H9 (cell line): ENCODE measurements at regions not wholly inside any gene's neighbourhood (a gene's known extent, or its start where the extent isn't known, plus 50 kb on each side); places are given as distances from the start of the nearest gene placed in this dataset.

ENCODE experiments used
- DNase-seq: peaks from one replicate; pipeline ENCODE4 v3.0.0-alpha.2; 2017
- H2AFZ ChIP-seq: one replicate; pipeline ENCODE4 v1.6.1; 2013; ENCODE audit warnings: mild to moderate bottlenecking, low read length, control low read depth, moderate library complexity
- H2AK5ac ChIP-seq: 2 replicates; pipeline ENCODE4 v1.6.1; 2013; ENCODE audit warnings: low read length, control low read depth, mixed read lengths; ENCODE audit not compliant: insufficient read length
- H2BK120ac ChIP-seq: one replicate; pipeline ENCODE4 v1.6.1; 2013; ENCODE audit warnings: low read depth, mild to moderate bottlenecking, low read length, control low read depth, inconsistent platforms; ENCODE audit not compliant: poor library complexity, severe bottlenecking
- H2BK12ac ChIP-seq: 2 replicates; pipeline ENCODE4 v1.6.1; 2013; ENCODE audit warnings: low read length, control low read depth, mixed read lengths, low read depth; ENCODE audit not compliant: insufficient read length
- H2BK15ac ChIP-seq: 2 replicates; pipeline ENCODE4 v1.6.1; 2013; ENCODE audit warnings: low read depth, low read length, control low read depth
- H2BK20ac ChIP-seq: one replicate; pipeline ENCODE4 v1.6.1; 2013; ENCODE audit warnings: low read depth, mild to moderate bottlenecking, low read length, control low read depth, inconsistent platforms; ENCODE audit not compliant: poor library complexity, severe bottlenecking
- H2BK5ac ChIP-seq: 2 replicates; pipeline ENCODE4 v1.6.1; 2013; ENCODE audit warnings: low read length, control low read depth, mixed read lengths; ENCODE audit not compliant: insufficient read length
- H3K14ac ChIP-seq: 2 replicates; pipeline ENCODE4 v1.6.1; 2013; ENCODE audit warnings: low read length, control low read depth; ENCODE audit not compliant: insufficient read depth
- H3K18ac ChIP-seq: 2 replicates; pipeline ENCODE4 v1.6.1; 2013; ENCODE audit warnings: low read depth, mild to moderate bottlenecking, mixed read lengths, low read length, control low read depth; ENCODE audit not compliant: insufficient read length
- H3K23ac ChIP-seq: 2 replicates; pipeline ENCODE4 v1.6.1; 2013; ENCODE audit warnings: low read length, control low read depth, mixed read lengths, low read depth; ENCODE audit not compliant: insufficient read length
- H3K23me2 ChIP-seq: 2 replicates; pipeline ENCODE4 v1.6.1; 2013; ENCODE audit warnings: low read depth, mild to moderate bottlenecking, mixed read lengths, low read length, control low read depth; ENCODE audit not compliant: insufficient read length, poor library complexity, severe bottlenecking
- H3K27ac ChIP-seq: 2 replicates; pipeline ENCODE4 v1.5.1; 2013; ENCODE audit warnings: low read length, control low read depth, mixed read lengths, low read depth; ENCODE audit not compliant: insufficient read length
- H3K27me3 ChIP-seq: 2 replicates; pipeline ENCODE4 v1.6.1; 2013; ENCODE audit warnings: low read length, control low read depth, inconsistent platforms; ENCODE audit not compliant: insufficient read depth
- H3K4ac ChIP-seq: 2 replicates; pipeline ENCODE4 v1.6.1; 2013; ENCODE audit warnings: low read depth, mild to moderate bottlenecking, control low read depth, inconsistent platforms, low read length, moderate library complexity
- H3K4me1 ChIP-seq: 2 replicates; pipeline ENCODE4 v1.6.1; 2013; ENCODE audit warnings: low read length, control low read depth, inconsistent platforms; ENCODE audit not compliant: insufficient read depth
- H3K4me2 ChIP-seq: 2 replicates; pipeline ENCODE4 v1.6.1; 2013; ENCODE audit warnings: low read length, control low read depth, mixed read lengths; ENCODE audit not compliant: insufficient read length, insufficient read depth
- H3K56ac ChIP-seq: 2 replicates; pipeline ENCODE4 v1.6.1; 2013; ENCODE audit warnings: low read depth, mild to moderate bottlenecking, mixed read lengths, low read length, control low read depth; ENCODE audit not compliant: insufficient read length
- H3K79me1 ChIP-seq: 2 replicates; pipeline ENCODE4 v1.6.1; 2013; ENCODE audit warnings: low read depth, mild to moderate bottlenecking, moderate library complexity, low read length, control low read depth, inconsistent platforms; ENCODE audit not compliant: insufficient read depth, poor library complexity, severe bottlenecking
- H3K79me2 ChIP-seq: 2 replicates; pipeline ENCODE4 v1.6.1; 2013; ENCODE audit warnings: low read length, control low read depth, inconsistent platforms; ENCODE audit not compliant: insufficient read depth
- H3K9ac ChIP-seq: 2 replicates; pipeline ENCODE4 v1.6.1; 2013; ENCODE audit warnings: low read length, control low read depth, mixed read lengths; ENCODE audit not compliant: insufficient read length; ENCODE audit errors: extremely low read depth
- H3K9me3 ChIP-seq: one replicate; pipeline ENCODE4 v1.6.1; 2013; ENCODE audit warnings: low read depth, low read length, inconsistent platforms; ENCODE audit not compliant: control insufficient read depth
- H3T11ph ChIP-seq: one replicate; pipeline ENCODE4 v1.6.1; 2013; ENCODE audit warnings: mild to moderate bottlenecking, low read length, control low read depth, inconsistent platforms
- H4K20me1 ChIP-seq: one replicate; pipeline ENCODE4 v1.6.1; 2013; ENCODE audit not compliant: control insufficient read depth, insufficient read length, insufficient read depth
- H4K5ac ChIP-seq: 2 replicates; pipeline ENCODE4 v1.6.1; 2013; ENCODE audit warnings: low read depth, mild to moderate bottlenecking, mixed read lengths, low read length, control low read depth; ENCODE audit not compliant: insufficient read length
- H4K8ac ChIP-seq: replicated peaks from 2 replicates; pipeline ENCODE4 v1.6.1; 2013; ENCODE audit warnings: low read length, control low read depth, mixed read lengths, low read depth; ENCODE audit not compliant: insufficient read length
- H4K91ac ChIP-seq: 2 replicates; pipeline ENCODE4 v1.6.1; 2013; ENCODE audit warnings: low read depth, mild to moderate bottlenecking, moderate library complexity, mixed read lengths, low read length, control low read depth; ENCODE audit not compliant: insufficient read length
- H3K27ac Mint-ChIP-seq, 3 experiments: 2 replicates in 2 of 3; 3 replicates in 1 of 3; pipeline ENCODE4 v1.8.0; 2020 to 2021; ENCODE audit warnings: mixed read lengths in 3 of 3, mild to moderate bottlenecking in 1 of 3, moderate library complexity in 1 of 3
- H3K27me3 Mint-ChIP-seq: 2 replicates; pipeline ENCODE4 v1.8.0; 2021; ENCODE audit warnings: low read depth, mild to moderate bottlenecking, moderate library complexity, mixed read lengths
- H3K36me3 Mint-ChIP-seq, 3 experiments: 2 replicates in 2 of 3; 3 replicates in 1 of 3; pipeline ENCODE4 v1.8.0; 2020 to 2021; ENCODE audit warnings: low read depth in 3 of 3, mixed read lengths in 3 of 3; ENCODE audit not compliant: insufficient read depth in 1 of 3
- H3K4me1 Mint-ChIP-seq, 2 experiments: 2 replicates each; pipeline ENCODE4 v1.8.0; 2020; ENCODE audit warnings: mixed read lengths in 2 of 2
- H3K4me3 Mint-ChIP-seq, 2 experiments: 2 replicates in 1 of 2; 3 replicates in 1 of 2; pipeline ENCODE4 v1.8.0; 2020 to 2021; ENCODE audit warnings: mild to moderate bottlenecking in 2 of 2, mixed read lengths in 2 of 2, moderate library complexity in 1 of 2
- H3K9me3 Mint-ChIP-seq, 2 experiments: 2 replicates in 1 of 2; 3 replicates in 1 of 2; pipeline ENCODE4 v1.8.0; 2020; ENCODE audit warnings: mild to moderate bottlenecking in 2 of 2, mixed read lengths in 2 of 2, moderate library complexity in 1 of 2
- CTCF ChIP-seq: fragments of 200-600 bp; sonication (generic); conservative IDR thresholded peaks from 3 replicates; pipeline ENCODE4 v1.8.0; 2021; ENCODE audit warnings: antibody characterized with exemption, mild to moderate bottlenecking
- WGBS: extraction: QIAGEN DNeasy Blood & Tissue Kit; methylation state at CpG from one replicate; pipeline ENCODE4 v1.1.7; 2013; ENCODE audit warnings: missing lambda C conversion rate, low lambda C conversion rate, mixed read lengths; ENCODE audit not compliant: insufficient read length; ENCODE audit errors: extremely low coverage; 5-methylcytosine and 5-hydroxymethylcytosine counted together

GRCh38 chr2:23241611-23242245, 143.3 kb upstream of the KLHL29 start:
- H3K79me2 ChIP-seq: no peaks in the 10 kb centered on the region
- no peak overlapping the region for H3K4ac ChIP-seq
- DNase-seq: no peak
- Mint-ChIP-seq H3K36me3 (no peaks in the 10 kb centered on the region; a peak in 1 of 7 replicates), H3K27ac (peak overlapping the region in 1 of 3 experiments; percentile 46; a peak in 1 of 7 replicates), H3K4me3 (no peak overlapping the region), H3K27me3 (0 out of 2 replicates have a peak, but pooled peaks cover 4% of the 10 kb centered on the region), H3K9me3 (no peaks in the 10 kb centered on the region), H3K4me1 (peaks cover 4% of the 10 kb centered on the region in 2 experiments)
- H4K8ac ChIP-seq: no peak overlapping the region
- no peak overlapping the region for H3K18ac ChIP-seq
- H2AK5ac ChIP-seq: no peak overlapping the region
- H2BK5ac ChIP-seq: no peak overlapping the region
- no peaks in the 10 kb centered on the region for H3K23me2 ChIP-seq
- no peak overlapping the region for H2BK20ac ChIP-seq
- no peaks in the 10 kb centered on the region for H4K20me1 ChIP-seq
- H4K5ac ChIP-seq: no peak overlapping the region
- H2BK12ac ChIP-seq: no peak overlapping the region
- no peaks in the 10 kb centered on the region for H3K9me3 ChIP-seq
- H3T11ph ChIP-seq: no peak overlapping the region
- H3K27me3 ChIP-seq: no peaks in the 10 kb centered on the region; the same call in 1 of the 2 replicates
- no peak overlapping the region for H3K14ac ChIP-seq
- no peak overlapping the region for H3K23ac ChIP-seq
- no peak overlapping the region for H3K4me2 ChIP-seq
- H3K27ac ChIP-seq: no peak overlapping the region
- no peak overlapping the region for H2BK15ac ChIP-seq
- no peaks in the 10 kb centered on the region for H3K79me1 ChIP-seq
- no peak overlapping the region for H3K9ac ChIP-seq
- H3K4me1 ChIP-seq: no peaks in the 10 kb centered on the region
- H2BK120ac ChIP-seq: no peak overlapping the region
- H2AFZ ChIP-seq: no peak overlapping the region
- H4K91ac ChIP-seq: no peak overlapping the region
- no peak overlapping the region for H3K56ac ChIP-seq
- no CpG with 5 or more reads among the region's 12 CpGs for WGBS
- no peak for TF ChIP-seq CTCF
